Erythroblast (primary cell): ENCODE measurements at regions not wholly inside any gene's neighbourhood (a gene's known extent, or its start where the extent isn't known, plus 50 kb on each side); places are given as distances from the start of the nearest gene placed in this dataset.
"Not testable (repeated sequence)": the region's sequence is repeated elsewhere in the genome, so short reads cannot be mapped to it uniquely, and the experiment has no call there.

Source experiments
- DNase-seq, 2 experiments: peaks; one replicate each; lab custom pipeline; 2025; lab: John Stamatoyannopoulos, UW
- GATA1 ChIP-seq: IDR thresholded peaks from 2 replicates; pipeline ENCODE4 v1.6.1; 2011; ENCODE audit warnings: low read depth, mild to moderate bottlenecking, control low read depth, low read length, moderate library complexity
- POLR2A ChIP-seq: IDR thresholded peaks from 2 replicates; pipeline ENCODE4 v1.6.1; 2011; ENCODE audit warnings: mild to moderate bottlenecking, low read length

- no peak for DNase-seq
- TF ChIP-seq POLR2A = no peak
- TF ChIP-seq GATA1 = no peak
Observed at GRCh38 chr4:114034189-114034588, 54.7 kb upstream of the ARSJ start.

- no peak for TF ChIP-seq GATA1
- no peak for DNase-seq
Observed at GRCh38 chr4:114036426-114036825, 57.0 kb upstream of the ARSJ start.

- TF ChIP-seq POLR2A (no peak), GATA1 (no peak)
- no peak for DNase-seq
Observed at GRCh38 chr4:114036864-114037263, 57.4 kb upstream of the ARSJ start.

GRCh38 chr4:114037988-114038387, 58.5 kb upstream of the ARSJ start:
- DNase-seq = no peak
- TF ChIP-seq GATA1 = no peak
- no peak for TF ChIP-seq POLR2A

GRCh38 chr4:114038762-114039387, 59.4 kb upstream of the ARSJ start:
- DNase-seq = no peak
- TF ChIP-seq GATA1 (no peak), POLR2A (no peak)

- DNase-seq = no peak
Observed at GRCh38 chr4:114040319-114041116, 61.1 kb upstream of the ARSJ start.

GRCh38 chr4:114041117-114041475, 61.6 kb upstream of the ARSJ start:
- no peak for TF ChIP-seq GATA1
- TF ChIP-seq POLR2A = no peak
- DNase-seq = no peak

More at GRCh38 chr4:114040319-114041116, 61.1 kb upstream of the ARSJ start:
- TF ChIP-seq POLR2A = no peak
- no peak for TF ChIP-seq GATA1

- DNase-seq = no peak
- TF ChIP-seq GATA1 = no peak
- TF ChIP-seq POLR2A = no peak
Observed at GRCh38 chr4:114043116-114043515, 63.7 kb upstream of the ARSJ start.

GRCh38 chr4:114044351-114044750, 64.9 kb upstream of the ARSJ start:
- not testable (repeated sequence) for DNase-seq

- no peak for TF ChIP-seq POLR2A
- no peak for TF ChIP-seq GATA1
- DNase-seq = no peak
Observed at GRCh38 chr4:114046331-114046730, 66.9 kb upstream of the ARSJ start.

GRCh38 chr4:114048154-114048553, 68.7 kb upstream of the ARSJ start:
- DNase-seq = not testable (repeated sequence)

GRCh38 chr4:114052227-114052626, 72.8 kb upstream of the ARSJ start:
- DNase-seq = no peak
- TF ChIP-seq POLR2A = no peak
- no peak for TF ChIP-seq GATA1

- TF ChIP-seq POLR2A = no peak
- no peak for TF ChIP-seq GATA1
- no peak for DNase-seq
Observed at GRCh38 chr4:114056599-114056998, 77.2 kb upstream of the ARSJ start.

- DNase-seq = no peak
- TF ChIP-seq POLR2A (no peak), GATA1 (no peak)
Observed at GRCh38 chr4:114057746-114058145, 78.3 kb upstream of the ARSJ start.

GRCh38 chr4:114062499-114062898, 83.1 kb upstream of the ARSJ start:
- TF ChIP-seq GATA1 (no peak), POLR2A (no peak)
- DNase-seq = no peak
